HG02571 (cell line): ENCODE measurements at regions not wholly inside any gene's neighbourhood (a gene's known extent, or its start where the extent isn't known, plus 50 kb on each side); places are given as distances from the start of the nearest gene placed in this dataset.

Experiments used
- ATAC-seq: cut with Tn5 transposase; IDR thresholded peaks from one replicate; pipeline ENCODE4 v1.9.1; 2021; ENCODE audit warnings: mild to moderate bottlenecking, moderate library complexity; ENCODE audit not compliant: unreplicated experiment

DNA sequence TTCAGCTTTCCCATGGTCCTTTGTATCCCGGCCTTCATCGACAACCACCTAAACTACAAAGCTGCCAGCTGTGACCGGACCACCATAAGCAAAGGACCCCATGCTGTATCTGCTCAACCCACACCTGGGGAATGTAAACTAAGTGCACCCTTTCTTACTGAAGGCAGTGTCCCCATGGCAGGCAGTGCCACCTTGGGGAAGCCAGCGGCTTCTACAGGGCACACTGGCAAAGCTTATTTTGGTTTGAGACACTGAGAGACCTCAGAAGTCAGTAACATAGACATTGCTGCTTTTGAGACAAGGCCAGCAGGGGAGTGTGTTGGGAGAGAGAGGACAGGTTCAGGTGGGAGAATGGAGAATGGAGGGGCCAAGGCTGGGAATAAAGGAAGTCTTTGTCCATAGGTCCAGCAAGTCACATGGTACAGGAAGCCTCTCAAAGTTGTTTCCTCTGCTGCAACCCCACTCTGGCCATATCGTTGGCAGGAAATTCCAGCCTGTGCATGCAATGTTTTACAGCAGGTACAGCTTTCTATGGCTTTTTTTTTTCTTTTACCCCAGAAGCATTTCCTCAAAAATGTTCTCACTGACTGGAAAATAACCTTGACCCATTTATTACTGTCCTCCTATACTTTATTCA, 85.9 kb upstream of the NPVF start:
- ATAC-seq: no peak

- no peak for ATAC-seq
Measured at GRCh38 chr7:25314731-25315267, 86.5 kb upstream of the NPVF start.

GRCh38 chr7:25316366-25316765, 88.1 kb upstream of the NPVF start:
- ATAC-seq: no peak

DNA sequence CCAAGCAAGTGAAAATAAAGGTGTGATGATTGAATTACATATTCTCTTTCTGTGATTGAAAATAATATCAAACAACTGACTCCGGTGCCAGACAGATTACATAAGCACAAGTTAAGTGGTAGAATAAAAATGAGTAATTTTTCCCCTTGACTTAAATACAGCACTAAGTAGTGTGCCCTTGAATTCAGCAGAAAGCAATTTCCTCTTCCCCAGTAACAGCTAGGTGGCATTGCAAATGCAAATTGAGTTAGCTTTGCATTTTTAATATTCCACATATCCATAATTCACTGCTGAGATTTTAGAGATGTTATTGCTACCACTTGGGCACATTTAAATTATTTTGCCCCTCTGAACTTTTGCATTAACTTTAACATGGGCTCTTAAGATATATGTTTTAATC, 89.8 kb upstream of the NPVF start:
- ATAC-seq: no peak

- no peak for ATAC-seq
Measured at GRCh38 chr7:25319707-25320106, 91.4 kb upstream of the NPVF start.

- ATAC-seq: no peak
Measured at GRCh38 chr7:25320791-25321190, 92.5 kb upstream of the NPVF start.

GRCh38 chr7:25321424-25321823, 93.1 kb upstream of the NPVF start:
- no peak for ATAC-seq

DNA sequence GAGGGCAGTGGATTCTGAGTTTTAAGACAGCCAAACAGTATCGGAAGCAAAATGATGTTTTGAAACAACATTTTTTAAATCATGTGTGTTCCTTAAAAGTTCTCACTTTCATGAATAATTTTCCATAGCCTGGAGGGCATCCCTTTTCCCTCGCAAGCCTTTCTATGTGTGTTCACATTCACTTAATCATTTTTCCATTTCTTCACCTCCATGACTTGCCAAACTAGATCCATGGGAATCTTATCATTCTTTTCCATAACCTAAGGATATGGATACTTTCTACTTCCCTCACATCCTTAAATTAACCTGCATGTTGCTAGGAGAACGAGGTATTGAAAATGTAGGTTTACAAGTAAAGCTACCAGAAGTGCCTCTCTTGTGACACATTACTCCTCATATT, 94.2 kb upstream of the NPVF start:
- ATAC-seq: no peak

- ATAC-seq: no peak
Measured at GRCh38 chr7:25325186-25325757, 97.0 kb upstream of the NPVF start.

- ATAC-seq: no peak
Measured at GRCh38 chr7:25326501-25327156, 98.3 kb upstream of the NPVF start.

DNA sequence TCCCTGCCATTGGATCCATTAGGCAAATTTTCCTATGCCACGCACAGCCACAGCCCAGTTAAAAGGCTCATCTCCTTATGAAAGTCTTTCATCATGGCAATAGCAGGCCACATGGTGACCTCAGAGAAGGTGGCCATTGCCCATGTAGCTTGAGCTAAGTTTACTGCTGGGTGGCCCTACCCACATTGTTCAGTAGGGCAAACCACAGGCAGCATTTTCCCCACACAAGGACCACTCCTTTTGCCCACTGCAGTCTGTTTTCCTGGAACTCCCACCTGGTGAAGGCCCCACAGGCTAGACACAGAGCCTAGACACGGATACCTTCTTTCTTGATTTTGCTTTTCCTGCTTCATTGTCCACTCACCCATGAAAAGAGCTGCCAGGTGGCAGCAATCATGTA, 101.5 kb upstream of the NPVF start:
- no peak for ATAC-seq

- ATAC-seq: no peak
Measured at GRCh38 chr7:25333296-25333928, 105.1 kb upstream of the NPVF start.

- no peak for ATAC-seq
Measured at GRCh38 chr7:25347360-25348066, 119.2 kb upstream of the NPVF start.

DNA sequence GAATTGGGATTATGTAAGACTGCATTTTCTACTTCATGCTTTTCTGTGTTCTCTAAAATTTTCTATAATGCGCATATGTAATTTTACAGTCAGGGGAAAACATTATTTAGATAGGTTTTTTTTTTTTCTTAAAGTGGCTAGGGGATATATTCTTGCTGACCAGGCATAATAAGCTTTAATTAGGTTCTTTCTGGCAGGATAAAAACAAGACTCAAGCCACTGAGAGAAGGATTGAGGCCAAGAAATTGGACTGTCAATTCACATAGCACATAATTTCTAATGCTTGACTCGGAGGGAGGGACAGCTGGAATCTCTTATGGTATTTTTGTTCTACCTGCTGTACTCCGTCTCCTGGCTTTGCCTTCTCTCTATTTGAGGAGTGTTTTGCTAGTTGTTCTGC, 119.8 kb upstream of the NPVF start:
- no peak for ATAC-seq

DNA sequence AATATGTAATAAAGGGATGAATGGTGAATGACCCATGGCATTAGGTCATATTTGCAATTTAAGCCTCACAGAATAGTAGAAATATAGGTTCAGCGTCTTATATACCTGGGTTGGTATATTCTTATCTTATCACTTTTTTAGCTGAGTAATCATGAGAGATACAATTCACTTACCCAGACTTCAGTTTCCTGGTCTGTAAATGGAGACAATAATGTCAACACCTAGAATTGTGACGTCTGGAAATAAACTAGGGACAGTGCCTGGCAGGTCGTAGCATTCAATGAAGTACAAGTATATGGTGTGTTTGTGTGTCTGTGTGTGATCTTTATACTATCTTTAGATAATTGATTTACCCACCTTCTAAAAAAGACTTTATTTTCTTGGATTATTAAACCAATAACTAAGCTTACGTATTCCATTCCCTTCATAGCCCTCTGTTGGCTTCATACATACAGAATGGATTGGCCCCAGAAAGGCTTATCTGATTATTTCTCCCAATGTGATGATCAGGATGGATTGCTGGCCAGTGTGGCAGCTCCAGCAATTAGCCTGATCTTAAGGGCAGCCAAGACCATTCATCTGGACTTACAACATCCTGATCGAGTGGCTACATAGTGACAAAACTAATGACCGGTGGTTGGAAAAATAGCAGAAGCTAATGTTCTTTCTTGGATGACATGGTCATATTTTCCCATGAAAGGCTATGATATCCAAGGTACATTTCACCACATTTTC, 121.2 kb upstream of the NPVF start:
- no peak for ATAC-seq

GRCh38 chr7:25350041-25350440, 121.8 kb upstream of the NPVF start:
- no peak for ATAC-seq

DNA sequence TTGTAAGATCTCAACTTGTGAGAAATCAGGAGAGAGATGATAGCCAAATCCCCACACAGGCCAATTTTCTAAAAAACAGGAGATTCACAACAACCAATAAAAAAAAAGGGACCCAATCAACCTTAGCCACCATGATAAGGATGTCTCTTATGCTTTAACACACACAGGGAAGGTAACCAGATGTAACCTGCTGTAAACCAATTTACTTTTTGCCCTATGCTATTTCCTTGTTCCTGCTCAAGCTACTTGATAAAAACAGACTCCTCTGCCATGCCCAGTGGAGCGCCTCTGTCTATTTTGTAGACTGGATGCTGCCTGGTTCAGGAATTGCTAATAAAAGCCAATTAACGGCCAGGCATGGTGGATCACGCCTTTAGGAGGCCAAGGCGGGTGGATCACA, 123.5 kb upstream of the NPVF start:
- no peak for ATAC-seq

DNA sequence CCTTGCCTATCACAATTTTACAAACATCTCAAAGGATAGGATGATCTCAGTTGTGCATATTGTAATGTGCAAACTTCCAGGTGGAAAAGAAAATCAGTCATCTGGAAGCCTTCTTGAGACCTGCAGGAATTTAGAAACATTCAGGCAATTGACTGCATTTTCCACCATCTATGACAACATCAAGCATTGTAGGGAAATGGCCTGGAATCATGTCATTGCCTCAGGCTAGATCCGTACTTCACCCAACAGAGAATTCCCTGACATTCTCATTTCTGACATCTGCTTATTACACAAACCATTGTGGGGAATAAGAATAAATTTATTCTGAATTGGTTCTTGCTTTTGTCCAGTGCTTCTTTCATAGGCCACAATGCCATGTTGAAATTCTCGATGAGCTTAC, 124.9 kb upstream of the NPVF start:
- ATAC-seq: no peak

GRCh38 chr7:25353732-25354131, 125.4 kb upstream of the NPVF start:
- no peak for ATAC-seq

GRCh38 chr7:25356534-25357151, 128.4 kb upstream of the NPVF start:
- no peak for ATAC-seq
